CD4-positive, alpha-beta T cell (primary cell): ENCODE measurements at regions not wholly inside any gene's neighbourhood (a gene's known extent, or its start where the extent isn't known, plus 50 kb on each side); places are given as distances from the start of the nearest gene placed in this dataset.

Experiments used
- ATAC-seq: fragments of 200-7000 bp; cut with Tn5 transposase; one replicate; pipeline ENCODE4 v1.10.0; 2022; ENCODE audit warnings: mild to moderate bottlenecking; ENCODE audit not compliant: poor library complexity
- CTCF ChIA-PET: fragments of 350-600 bp; sonication (Branson Sonifier 250); formaldehyde crosslinking; loops from one replicate; lab custom pipeline; 2021; ENCODE audit warnings: antibody characterized with exemption, inconsistent platforms; lab: Charles Lee
- POLR2A ChIA-PET: fragments of 350-600 bp; sonication (Branson Sonifier 250); formaldehyde crosslinking; loops from one replicate; lab custom pipeline; 2021; ENCODE audit warnings: antibody characterized with exemption, inconsistent platforms; lab: Charles Lee
- DNase-seq, 14 experiments: peaks; one replicate each; pipeline ENCODE4 v3.0.0-alpha.2; 2013 to 2020; ENCODE audit warnings: mixed read lengths in 2 of 14
- H3K27ac ChIP-seq, 2 donors: one replicate each; pipeline versions ENCODE4 v1.5.1 to v1.7.0; 2013; ENCODE audit warnings: low read length in 2 of 2, low read depth in 1 of 2, mild to moderate bottlenecking in 1 of 2
- H3K27me3 ChIP-seq, 2 experiments: 1 replicate in 1 of 2; 2 replicates in 1 of 2; pipeline versions ENCODE4 v1.6.1 to v1.7.0; 2013; ENCODE audit warnings: low read length in 2 of 2, control low read depth in 1 of 2, mild to moderate bottlenecking in 1 of 2, moderate library complexity in 1 of 2; ENCODE audit not compliant: insufficient read depth in 2 of 2, control insufficient read depth in 1 of 2
- H3K36me3 ChIP-seq: one replicate; pipeline ENCODE4 v1.6.1; 2013; ENCODE audit warnings: low read length, control low read depth; ENCODE audit not compliant: insufficient read depth
- H3K4me1 ChIP-seq: one replicate; pipeline ENCODE4 v1.6.1; 2013; ENCODE audit warnings: low read length, control low read depth; ENCODE audit not compliant: insufficient read depth
- H3K4me3 ChIP-seq: one replicate; pipeline ENCODE4 v1.5.1; 2013; ENCODE audit warnings: mild to moderate bottlenecking, low read length, moderate library complexity
- H3K9me3 ChIP-seq, 2 experiments: 1 replicate in 1 of 2; 2 replicates in 1 of 2; pipeline versions ENCODE4 v1.6.1 to v1.7.0; 2013; ENCODE audit warnings: low read length in 2 of 2, mild to moderate bottlenecking in 2 of 2, control low read depth in 1 of 2, moderate library complexity in 1 of 2; ENCODE audit not compliant: control insufficient read depth in 1 of 2, insufficient read depth in 1 of 2
- H3K27ac Mint-ChIP-seq: one replicate; pipeline ENCODE4 v1.8.0; 2020; ENCODE audit warnings: mixed read lengths
- H3K27me3 Mint-ChIP-seq: one replicate; pipeline ENCODE4 v1.8.0; 2021; ENCODE audit warnings: mixed read lengths
- H3K36me3 Mint-ChIP-seq: one replicate; pipeline ENCODE4 v1.8.0; 2021; ENCODE audit warnings: low read depth, mixed read lengths
- H3K4me1 Mint-ChIP-seq: one replicate; pipeline ENCODE4 v1.8.0; 2021; ENCODE audit warnings: low read depth, mixed read lengths
- H3K4me3 Mint-ChIP-seq: one replicate; pipeline ENCODE4 v1.8.0; 2020; ENCODE audit warnings: mild to moderate bottlenecking, mixed read lengths
- H3K9me3 Mint-ChIP-seq: one replicate; pipeline ENCODE4 v1.8.0; 2020; ENCODE audit warnings: mixed read lengths
- CTCF ChIP-seq: fragments of 200-600 bp; IDR thresholded peaks from one replicate; pipeline ENCODE4 v1.8.0; 2022; ENCODE audit warnings: antibody characterized with exemption, mild to moderate bottlenecking
- intact Hi-C, 2 experiments: fragments of 100-400 bp; cut with DNase I in 1 of 2; cut with micrococcal nuclease in 1 of 2; formaldehyde crosslinking; loops; one replicate each; pipeline versions ENCODE4 v1.15.1 to v1.9.0; 2023 to 2025; cut with DNase I, micrococcal nuclease

- Histone ChIP-seq H3K36me3 (no peaks in the 10 kb centered on the region), H3K4me1 (no peaks in the 10 kb centered on the region), H3K4me3 (no peak overlapping the region), H3K27me3 (no peaks in the 10 kb centered on the region), H3K9me3 (peaks cover 0 to 30% of the 10 kb centered on the region in 2 experiments), H3K27ac (no peak overlapping the region)
- intact Hi-C loops = no loop called here
- DNase-seq (no peak), ATAC-seq (no peak)
- no peaks in the 10 kb centered on the region for H3K27me3 Mint-ChIP-seq
- ChIA-PET POLR2A (no interaction called here), CTCF (no interaction called here)
- peaks cover 2% of the 10 kb centered on the region for H3K9me3 Mint-ChIP-seq
- TF ChIP-seq CTCF = no peak
- no peak overlapping the region for H3K4me3 Mint-ChIP-seq
- no peak overlapping the region for H3K27ac Mint-ChIP-seq
- H3K36me3 Mint-ChIP-seq = no peaks in the 10 kb centered on the region
- no peaks in the 10 kb centered on the region for H3K4me1 Mint-ChIP-seq
Observed at GRCh38 chr5:3006961-3007551, 255.6 kb upstream of the IRX2 start.

- ATAC-seq = no peak
- CTCF ChIA-PET = no interaction called here
- no peaks in the 10 kb centered on the region for H3K27me3 ChIP-seq
- no peak overlapping the region for H3K4me3 Mint-ChIP-seq
- peaks cover 2% of the 10 kb centered on the region for H3K9me3 Mint-ChIP-seq
- no peak overlapping the region for H3K27ac Mint-ChIP-seq
- H3K9me3 ChIP-seq = peaks cover 0 to 28% of the 10 kb centered on the region in 2 experiments
- H3K27me3 Mint-ChIP-seq = no peaks in the 10 kb centered on the region
- TF ChIP-seq CTCF = no peak
- DNase-seq = no peak
- no peaks in the 10 kb centered on the region for H3K4me1 ChIP-seq
- no peaks in the 10 kb centered on the region for H3K36me3 ChIP-seq
- H3K36me3 Mint-ChIP-seq = no peaks in the 10 kb centered on the region
- H3K4me1 Mint-ChIP-seq = no peaks in the 10 kb centered on the region
- intact Hi-C loops = no loop called here
- H3K4me3 ChIP-seq = no peak overlapping the region
- H3K27ac ChIP-seq = no peak overlapping the region
- POLR2A ChIA-PET = no interaction called here
Observed at GRCh38 chr5:3006526-3006925, 255.0 kb upstream of the IRX2 start.

GRCh38 chr5:3004361-3005080 is 253.0 kb upstream of the IRX2 start:
- POLR2A ChIA-PET = no interaction called here
- Mint-ChIP-seq H3K36me3 (no peaks in the 10 kb centered on the region), H3K27ac (no peak overlapping the region), H3K27me3 (no peaks in the 10 kb centered on the region), H3K9me3 (peaks cover 2% of the 10 kb centered on the region), H3K4me1 (no peaks in the 10 kb centered on the region), H3K4me3 (no peak overlapping the region)
- H3K4me1 ChIP-seq = no peaks in the 10 kb centered on the region
- intact Hi-C loops = no loop called here
- ATAC-seq (no peak), DNase-seq (no peak)
- H3K9me3 ChIP-seq = peaks cover 0 to 24% of the 10 kb centered on the region in 2 experiments
- no peak overlapping the region for H3K4me3 ChIP-seq
- CTCF ChIA-PET = no interaction called here
- H3K27me3 ChIP-seq = no peaks in the 10 kb centered on the region
- TF ChIP-seq CTCF = no peak
- no peaks in the 10 kb centered on the region for H3K36me3 ChIP-seq
- H3K27ac ChIP-seq = no peak overlapping the region
